Skeletal muscle satellite cell (primary cell): ENCODE measurements at regions not wholly inside any gene's neighbourhood (a gene's known extent, or its start where the extent isn't known, plus 50 kb on each side); places are given as distances from the start of the nearest gene placed in this dataset.

Source experiments
- H3K27me3 ChIP-seq: 2 replicates; pipeline ENCODE4 v1.7.0; 2013; ENCODE audit warnings: low read length; ENCODE audit not compliant: control insufficient read depth, insufficient read depth
- H3K36me3 ChIP-seq: 2 replicates; pipeline ENCODE4 v1.7.0; 2013; ENCODE audit warnings: mild to moderate bottlenecking, control low read depth, low read length; ENCODE audit not compliant: insufficient read depth
- H3K4me1 ChIP-seq: 2 replicates; pipeline ENCODE4 v1.7.0; 2013; ENCODE audit warnings: low read length; ENCODE audit not compliant: control insufficient read depth, insufficient read depth
- H3K4me2 ChIP-seq: 2 replicates; pipeline ENCODE4 v1.7.0; 2013; ENCODE audit warnings: mild to moderate bottlenecking, low read length
- H3K4me3 ChIP-seq: 2 replicates; pipeline ENCODE4 v1.7.0; 2013; ENCODE audit warnings: low read length
- H3K9ac ChIP-seq: 2 replicates; pipeline ENCODE4 v1.7.0; 2013; ENCODE audit warnings: mild to moderate bottlenecking, low read depth, low read length, moderate library complexity
- H3K9me3 ChIP-seq: replicated peaks from 2 replicates; pipeline ENCODE4 v1.7.0; 2013; ENCODE audit warnings: mild to moderate bottlenecking, control low read depth, low read length

GRCh38 chr4:4808086-4808485 is 51.4 kb upstream of the MSX1 start:
- H3K4me2 ChIP-seq, result no peak overlapping the region
- no peaks in the 10 kb centered on the region for H3K4me1 ChIP-seq
- peaks cover 22% of the 10 kb centered on the region for H3K27me3 ChIP-seq
- H3K4me3 ChIP-seq, result no peak overlapping the region
- no peaks in the 10 kb centered on the region for H3K9me3 ChIP-seq
- H3K9ac ChIP-seq, result no peak overlapping the region
- H3K36me3 ChIP-seq, result no peaks in the 10 kb centered on the region

- Histone ChIP-seq H3K4me2 (no peak overlapping the region), H3K36me3 (no peaks in the 10 kb centered on the region), H3K4me3 (no peak overlapping the region), H3K9ac (no peak overlapping the region), H3K9me3 (no peaks in the 10 kb centered on the region), H3K4me1 (no peaks in the 10 kb centered on the region), H3K27me3 (peaks cover 17% of the 10 kb centered on the region)
Observed at GRCh38 chr4:4805887-4806286, 53.6 kb upstream of the MSX1 start.

GRCh38 chr4:4803912-4804296 is 55.6 kb upstream of the MSX1 start:
- H3K9ac ChIP-seq, result no peak overlapping the region

GRCh38 chr4:4803216-4803911 is 56.1 kb upstream of the MSX1 start:
- Histone ChIP-seq H3K9ac (no peak overlapping the region), H3K4me3 (no peak overlapping the region), H3K4me2 (no peak overlapping the region), H3K9me3 (no peaks in the 10 kb centered on the region), H3K36me3 (no peaks in the 10 kb centered on the region), H3K27me3 (peaks cover 20% of the 10 kb centered on the region), H3K4me1 (no peaks in the 10 kb centered on the region)

More at GRCh38 chr4:4803912-4804296, 55.6 kb upstream of the MSX1 start:
- H3K4me2 ChIP-seq, result no peak overlapping the region
- no peaks in the 10 kb centered on the region for H3K4me1 ChIP-seq
- H3K27me3 ChIP-seq, result peaks cover 18% of the 10 kb centered on the region
- no peak overlapping the region for H3K4me3 ChIP-seq
- no peaks in the 10 kb centered on the region for H3K36me3 ChIP-seq
- H3K9me3 ChIP-seq, result no peaks in the 10 kb centered on the region

- Histone ChIP-seq H3K36me3 (no peaks in the 10 kb centered on the region), H3K9me3 (no peaks in the 10 kb centered on the region), H3K4me1 (no peaks in the 10 kb centered on the region), H3K4me3 (no peak overlapping the region), H3K4me2 (no peak overlapping the region), H3K27me3 (peaks cover 27% of the 10 kb centered on the region), H3K9ac (no peak overlapping the region)
Observed at GRCh38 chr4:4800646-4801408, 58.6 kb upstream of the MSX1 start.

GRCh38 chr4:4794421-4794820 is 65.0 kb upstream of the MSX1 start:
- Histone ChIP-seq H3K4me3 (no peak overlapping the region), H3K36me3 (no peaks in the 10 kb centered on the region), H3K9ac (no peak overlapping the region), H3K27me3 (peaks cover 20% of the 10 kb centered on the region), H3K9me3 (no peaks in the 10 kb centered on the region), H3K4me2 (no peak overlapping the region), H3K4me1 (no peaks in the 10 kb centered on the region)

- no peaks in the 10 kb centered on the region for H3K36me3 ChIP-seq
- H3K4me3 ChIP-seq, result no peak overlapping the region
- no peaks in the 10 kb centered on the region for H3K4me1 ChIP-seq
- no peaks in the 10 kb centered on the region for H3K9me3 ChIP-seq
- H3K4me2 ChIP-seq, result no peak overlapping the region
- peaks cover 8% of the 10 kb centered on the region for H3K27me3 ChIP-seq
- no peak overlapping the region for H3K9ac ChIP-seq
Observed at GRCh38 chr4:4792466-4792865, 67.0 kb upstream of the MSX1 start.

GRCh38 chr4:4791299-4792111 is 68.0 kb upstream of the MSX1 start:
- no peaks in the 10 kb centered on the region for H3K36me3 ChIP-seq
- H3K9me3 ChIP-seq, result no peaks in the 10 kb centered on the region
- H3K4me1 ChIP-seq, result no peaks in the 10 kb centered on the region
- H3K4me3 ChIP-seq, result no peak overlapping the region
- H3K4me2 ChIP-seq, result no peak overlapping the region
- H3K9ac ChIP-seq, result no peak overlapping the region
- H3K27me3 ChIP-seq, result peaks cover 8% of the 10 kb centered on the region

GRCh38 chr4:4789462-4789861 is 70.0 kb upstream of the MSX1 start:
- no peak overlapping the region for H3K4me2 ChIP-seq
- H3K4me1 ChIP-seq, result no peaks in the 10 kb centered on the region
- H3K4me3 ChIP-seq, result no peak overlapping the region
- H3K9me3 ChIP-seq, result no peaks in the 10 kb centered on the region
- H3K27me3 ChIP-seq, result peaks cover 5% of the 10 kb centered on the region
- H3K9ac ChIP-seq, result no peak overlapping the region
- H3K36me3 ChIP-seq, result no peaks in the 10 kb centered on the region

- Histone ChIP-seq H3K4me3 (no peak overlapping the region), H3K27me3 (peaks cover 4% of the 10 kb centered on the region), H3K4me2 (no peak overlapping the region), H3K4me1 (no peaks in the 10 kb centered on the region), H3K9ac (no peak overlapping the region), H3K9me3 (no peaks in the 10 kb centered on the region), H3K36me3 (no peaks in the 10 kb centered on the region)
Observed at GRCh38 chr4:4788573-4788972, 70.9 kb upstream of the MSX1 start.

GRCh38 chr4:4787421-4787820 is 72.0 kb upstream of the MSX1 start:
- Histone ChIP-seq H3K36me3 (no peaks in the 10 kb centered on the region), H3K4me3 (no peak overlapping the region), H3K4me2 (no peak overlapping the region), H3K9me3 (no peaks in the 10 kb centered on the region), H3K27me3 (peaks cover 4% of the 10 kb centered on the region), H3K4me1 (peaks cover 3% of the 10 kb centered on the region), H3K9ac (no peak overlapping the region)
